Adrenal gland (tissue), 5 donors: ENCODE measurements at regions not wholly inside any gene's neighbourhood (a gene's known extent, or its start where the extent isn't known, plus 50 kb on each side); places are given as distances from the start of the nearest gene placed in this dataset.

ENCODE experiments used
- CTCF ChIP-seq, 6 experiments: fragments of 450-650 bp in 4 of 6; fragments of 200-600 bp in 2 of 6; sonication (generic) in 1 of 6; IDR thresholded peaks; 1 replicate in 5 of 6; 2 replicates in 1 of 6; pipeline versions ENCODE4 v1.5.1 to v1.8.0; 2016 to 2021; ENCODE audit warnings: antibody characterized with exemption in 6 of 6, mild to moderate bottlenecking in 2 of 6, moderate library complexity in 1 of 6
- POLR2A ChIP-seq, 2 donors: fragments of 450-650 bp; IDR thresholded peaks; one replicate each; pipeline ENCODE4 v1.6.1; 2017; ENCODE audit warnings: antibody characterized with exemption in 2 of 2, mild to moderate bottlenecking in 2 of 2, moderate library complexity in 1 of 2
- donor health status: DM: no; HTN: no; CAD: no.

GRCh38 chr2:4693266-4693665, 989.9 kb downstream of the DCDC2C start:
- TF ChIP-seq POLR2A (IDR thresholded peaks at IDR 0.05) (no peak), CTCF (IDR thresholded peaks at IDR 0.05) (no peak)
